Left renal cortex interstitium (tissue), 4 donors: ENCODE measurements at regions not wholly inside any gene's neighbourhood (a gene's known extent, or its start where the extent isn't known, plus 50 kb on each side); places are given as distances from the start of the nearest gene placed in this dataset.

Experiments used
- DNase-seq, 4 donors: peaks; one replicate each; pipeline ENCODE4 v3.0.0-alpha.2; 2013; ENCODE audit warnings: low read depth in 4 of 4, low spot score in 2 of 4, missing footprints in 1 of 4

DNA sequence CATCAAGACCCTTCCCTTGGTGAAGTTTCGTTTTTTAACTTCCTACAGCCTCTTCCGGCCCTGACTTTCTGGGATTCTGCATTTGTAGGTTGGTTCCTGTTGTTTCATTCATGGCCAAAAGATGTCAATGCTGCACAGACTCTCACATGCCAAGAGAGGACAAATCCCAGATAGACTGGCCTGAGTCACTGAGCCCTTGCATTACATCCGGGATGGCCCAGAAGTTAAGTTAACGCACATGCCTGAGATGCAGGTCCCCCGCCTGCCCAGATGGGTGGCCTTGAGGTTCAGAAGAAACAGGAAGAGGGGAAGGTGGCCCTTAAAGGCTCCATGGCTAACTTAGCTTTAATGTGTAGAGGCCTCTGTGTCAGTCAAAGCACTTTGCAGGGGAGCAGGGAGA, 51.6 kb upstream of the SRGAP3 start:
- no peak for DNase-seq

DNA sequence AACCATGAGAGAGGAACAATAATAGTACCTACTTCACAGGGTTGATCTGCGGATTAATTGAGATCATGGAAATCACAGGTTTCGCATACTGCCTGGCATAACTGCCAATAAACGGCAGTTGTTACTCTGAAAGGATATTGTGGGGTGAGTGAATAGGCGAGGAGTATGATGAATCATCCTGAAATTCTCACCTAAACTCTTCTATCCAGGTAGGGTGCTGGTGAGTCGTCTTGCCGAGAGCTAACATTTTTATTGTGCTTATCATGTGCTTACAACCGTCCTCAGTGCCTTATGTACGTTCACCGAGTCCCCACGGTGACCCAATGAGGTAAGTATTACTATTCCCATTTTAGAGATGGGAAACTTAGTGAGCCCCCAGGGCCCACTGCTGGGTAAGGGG, 52.4 kb upstream of the SRGAP3 start:
- DNase-seq: no peak

DNA sequence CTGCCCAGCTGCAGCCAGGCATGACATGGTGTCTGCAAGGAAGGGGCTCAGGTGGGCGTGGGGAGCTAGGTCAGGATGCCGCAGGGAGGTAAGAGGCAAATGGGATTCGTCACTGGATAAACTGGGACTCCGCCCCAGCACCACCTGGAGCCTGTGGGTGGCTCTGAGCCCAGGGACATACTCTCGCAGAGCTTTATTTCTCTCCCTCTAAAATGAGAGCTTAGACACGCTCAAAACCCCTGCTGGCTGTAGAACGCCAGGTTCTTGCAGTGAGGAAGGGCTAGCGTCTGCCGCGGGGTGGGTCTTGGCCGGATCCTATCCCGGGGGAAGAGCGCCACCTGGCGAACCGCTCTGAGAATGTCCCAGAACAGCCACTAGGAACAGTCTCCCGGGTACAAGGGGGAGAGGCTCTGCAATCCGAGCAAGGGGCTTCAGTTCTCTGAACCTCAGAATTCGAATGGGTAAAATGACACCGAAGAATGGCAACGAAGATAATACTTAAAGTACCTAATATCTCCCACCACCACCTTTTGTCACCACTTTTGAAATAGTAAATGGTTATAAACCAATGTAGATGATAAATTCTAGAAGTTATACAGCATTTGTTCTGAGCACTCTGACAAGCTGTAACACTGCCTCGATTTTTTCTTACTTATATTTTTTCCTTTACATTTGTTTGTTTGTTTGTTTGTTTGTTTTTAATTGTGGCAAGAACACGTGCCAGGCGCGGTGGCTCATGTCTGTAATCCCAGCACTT, 53.2 kb upstream of the SRGAP3 start:
- peak; percentile 70 to 84 (median 74) for DNase-seq

DNA sequence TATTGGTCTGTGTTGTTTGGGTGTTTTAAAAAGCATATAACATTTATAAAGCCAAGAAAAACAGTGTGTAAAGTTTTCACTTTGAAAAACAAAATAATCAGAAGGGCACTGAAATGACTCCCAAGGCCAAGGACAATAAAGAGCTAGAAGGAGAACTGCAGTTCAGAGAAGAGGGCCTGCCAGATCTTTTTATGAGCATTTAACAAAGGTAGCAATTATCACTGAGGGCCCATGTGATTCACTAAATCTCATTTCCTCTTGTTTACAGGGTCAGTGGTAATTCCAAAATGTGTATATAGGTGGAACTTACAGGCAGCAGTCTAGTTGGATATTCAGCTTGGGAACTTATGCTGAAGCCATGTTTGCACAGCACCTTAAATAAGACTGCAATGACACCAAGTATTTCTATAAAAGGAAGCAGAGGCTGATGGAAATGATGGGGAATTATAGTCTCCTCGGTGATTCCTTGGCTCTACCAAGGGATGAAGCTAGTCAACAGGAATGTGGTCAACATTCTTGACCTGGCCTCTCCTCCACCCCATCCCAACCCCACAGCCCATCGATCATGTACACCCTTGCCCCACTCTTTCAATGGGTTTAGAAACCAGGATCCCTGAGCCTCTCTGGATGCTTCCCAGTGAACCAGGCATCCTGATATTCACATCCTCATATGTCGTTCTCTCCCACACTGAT, 54.4 kb upstream of the THUMPD3 start:
- DNase-seq: no peak

DNA sequence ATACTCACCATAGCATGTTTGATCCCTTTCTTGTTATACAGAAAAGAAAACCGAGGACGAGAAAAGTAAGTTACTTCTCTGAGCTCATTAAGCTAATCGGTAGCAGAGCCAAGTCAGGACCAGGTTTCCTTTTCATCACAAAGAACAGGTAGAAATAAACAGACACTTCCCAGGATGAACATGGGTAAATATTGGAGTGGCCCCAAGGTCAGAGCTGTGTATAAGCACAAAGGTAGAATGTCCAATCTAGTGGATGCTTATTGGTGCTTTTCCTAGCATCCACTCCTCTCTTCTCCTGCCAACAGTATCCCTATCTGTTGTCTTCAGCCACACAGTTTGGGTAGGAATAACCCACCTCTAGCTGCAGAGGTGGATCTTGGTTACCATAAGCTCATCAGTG, 52.8 kb upstream of the THUMPD3 start:
- DNase-seq: no peak

DNA sequence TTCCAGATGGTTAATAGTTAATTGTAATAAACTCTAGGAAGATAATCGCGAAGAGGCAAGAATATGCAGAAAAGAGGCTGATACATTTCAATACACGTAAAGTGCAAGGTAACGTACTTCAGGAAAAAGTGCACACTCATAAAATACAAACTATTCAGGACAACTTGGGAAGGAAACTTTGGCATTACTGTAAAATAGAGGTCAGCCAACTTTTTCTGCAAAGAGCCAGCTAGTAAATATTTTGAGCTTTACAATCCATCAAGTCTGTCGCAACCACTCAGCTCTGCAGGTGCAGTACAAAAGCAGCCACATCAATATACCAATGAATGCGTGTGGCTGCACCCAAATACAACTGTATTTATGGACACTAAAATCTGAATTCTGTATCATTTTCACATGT, 51.6 kb upstream of the THUMPD3 start:
- no peak for DNase-seq
